ENCODE measurements at regions not wholly inside any gene's neighbourhood (a gene's known extent, or its start where the extent isn't known, plus 50 kb on each side); places are given as distances from the start of the nearest gene placed in this dataset.

GRCh38 chr20:59518881-59519706 is 85.2 kb upstream of the PHACTR3 start:
- intact Hi-C loops (cut with DNase I), result no loop called here
- no peak for DNase-seq (ENCODE audit: low spot score)

GRCh38 chr20:59519707-59520014 is 84.7 kb upstream of the PHACTR3 start:
- intact Hi-C loops (cut with DNase I), result no loop called here
- DNase-seq (ENCODE audit: low spot score), result no peak

- intact Hi-C loops (cut with DNase I), result no loop called here
- DNase-seq (ENCODE audit: low spot score), result no peak
Observed at GRCh38 chr20:59520814-59521213, 83.5 kb upstream of the PHACTR3 start.

- DNase-seq (ENCODE audit: low spot score), result peak; percentile 84
- intact Hi-C loops (cut with DNase I), result no loop called here
Observed at GRCh38 chr20:59525500-59526241, 78.7 kb upstream of the PHACTR3 start.

- intact Hi-C loops (cut with DNase I), result no loop called here
- DNase-seq (ENCODE audit: low spot score), result no peak
Observed at GRCh38 chr20:59526242-59527225, 77.8 kb upstream of the PHACTR3 start.

GRCh38 chr20:59530782-59531181 is 73.6 kb upstream of the PHACTR3 start:
- intact Hi-C loops (cut with DNase I), result no loop called here
- DNase-seq (ENCODE audit: low spot score), result no peak

GRCh38 chr20:59537991-59538390 is 66.3 kb upstream of the PHACTR3 start:
- no peak for DNase-seq (ENCODE audit: low spot score)
- intact Hi-C loops (cut with DNase I), result no loop called here

GRCh38 chr20:59547596-59547995 is 56.7 kb upstream of the PHACTR3 start:
- no peak for DNase-seq (ENCODE audit: low spot score)
- intact Hi-C loops (cut with DNase I), result no loop called here
